ENCODE measurements at regions not wholly inside any gene's neighbourhood (a gene's known extent, or its start where the extent isn't known, plus 50 kb on each side); places are given as distances from the start of the nearest gene placed in this dataset.
"Not testable (repeated sequence)": the region's sequence is repeated elsewhere in the genome, so short reads cannot be mapped to it uniquely, and the experiment has no call there.

DNA sequence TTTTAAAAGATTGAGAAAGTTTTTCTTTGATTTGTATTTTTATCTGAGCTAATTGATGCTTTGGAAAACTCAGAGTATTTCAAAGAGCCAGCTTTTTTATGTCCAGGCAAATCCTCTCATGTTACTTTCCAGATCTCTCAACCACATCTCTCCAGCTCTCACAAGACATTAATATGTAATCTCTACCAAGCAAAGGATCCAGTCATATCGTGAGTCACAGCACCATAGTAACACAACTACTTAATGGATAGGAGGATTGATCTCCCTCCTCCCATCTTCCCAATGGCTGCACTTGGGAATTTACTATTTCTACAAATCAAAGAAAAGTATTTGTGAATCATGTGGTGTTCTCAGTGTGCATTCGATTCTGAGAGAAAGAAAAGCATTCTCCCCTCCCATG, 63.3 kb downstream of the POU4F1 start:
- Mint-ChIP-seq H3K27me3 (ENCODE audit: unreplicated experiment) (no peaks in the 10 kb centered on the region), H3K4me1 (ENCODE audit: low read depth, unreplicated experiment) (peaks cover 13% of the 10 kb centered on the region), H3K9me3 (ENCODE audit: unreplicated experiment) (no peaks in the 10 kb centered on the region), H3K27ac (ENCODE audit: unreplicated experiment) (peak overlapping the region; percentile 13), H3K36me3 (ENCODE audit: unreplicated experiment) (no peaks in the 10 kb centered on the region), H3K4me3 (ENCODE audit: unreplicated experiment) (peak overlapping the region; percentile 4)
- no peak for DNase-seq
- TF ChIP-seq, protein P1, sequence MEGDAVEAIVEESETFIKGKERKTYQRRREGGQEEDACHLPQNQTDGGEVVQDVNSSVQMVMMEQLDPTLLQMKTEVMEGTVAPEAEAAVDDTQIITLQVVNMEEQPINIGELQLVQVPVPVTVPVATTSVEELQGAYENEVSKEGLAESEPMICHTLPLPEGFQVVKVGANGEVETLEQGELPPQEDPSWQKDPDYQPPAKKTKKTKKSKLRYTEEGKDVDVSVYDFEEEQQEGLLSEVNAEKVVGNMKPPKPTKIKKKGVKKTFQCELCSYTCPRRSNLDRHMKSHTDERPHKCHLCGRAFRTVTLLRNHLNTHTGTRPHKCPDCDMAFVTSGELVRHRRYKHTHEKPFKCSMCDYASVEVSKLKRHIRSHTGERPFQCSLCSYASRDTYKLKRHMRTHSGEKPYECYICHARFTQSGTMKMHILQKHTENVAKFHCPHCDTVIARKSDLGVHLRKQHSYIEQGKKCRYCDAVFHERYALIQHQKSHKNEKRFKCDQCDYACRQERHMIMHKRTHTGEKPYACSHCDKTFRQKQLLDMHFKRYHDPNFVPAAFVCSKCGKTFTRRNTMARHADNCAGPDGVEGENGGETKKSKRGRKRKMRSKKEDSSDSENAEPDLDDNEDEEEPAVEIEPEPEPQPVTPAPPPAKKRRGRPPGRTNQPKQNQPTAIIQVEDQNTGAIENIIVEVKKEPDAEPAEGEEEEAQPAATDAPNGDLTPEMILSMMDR (IDR thresholded peaks at IDR 0.05; ENCODE audit: partially characterized antibody, unreplicated experiment) = no peak

DNA sequence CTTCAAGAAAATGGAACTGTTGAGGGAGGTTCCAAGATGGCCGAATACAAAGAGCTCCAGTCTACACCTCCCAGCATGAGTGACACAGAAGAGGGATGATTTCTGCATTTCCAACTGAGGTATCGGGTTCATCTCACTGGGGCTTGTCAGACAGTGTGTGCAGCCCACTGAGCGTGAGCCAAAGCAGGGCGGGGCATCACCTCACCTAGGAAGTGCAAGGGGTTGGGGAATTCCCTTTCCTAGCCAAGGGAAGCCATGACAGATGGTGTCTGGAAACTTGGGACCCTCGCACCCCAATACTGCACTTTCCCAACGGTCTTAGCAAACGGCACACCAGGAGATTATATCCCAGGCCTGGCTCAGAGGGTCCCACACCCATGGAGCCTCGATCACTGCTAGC, 77.3 kb downstream of the POU4F1 start:
- not testable (repeated sequence) for H3K4me3 Mint-ChIP-seq (ENCODE audit: unreplicated experiment); H3K27me3 Mint-ChIP-seq (ENCODE audit: unreplicated experiment); DNase-seq; H3K27ac Mint-ChIP-seq (ENCODE audit: unreplicated experiment); H3K9me3 Mint-ChIP-seq (ENCODE audit: unreplicated experiment); H3K4me1 Mint-ChIP-seq (ENCODE audit: low read depth, unreplicated experiment)
- peaks cover 14% of the 10 kb centered on the region for H3K36me3 Mint-ChIP-seq (ENCODE audit: unreplicated experiment)

DNA sequence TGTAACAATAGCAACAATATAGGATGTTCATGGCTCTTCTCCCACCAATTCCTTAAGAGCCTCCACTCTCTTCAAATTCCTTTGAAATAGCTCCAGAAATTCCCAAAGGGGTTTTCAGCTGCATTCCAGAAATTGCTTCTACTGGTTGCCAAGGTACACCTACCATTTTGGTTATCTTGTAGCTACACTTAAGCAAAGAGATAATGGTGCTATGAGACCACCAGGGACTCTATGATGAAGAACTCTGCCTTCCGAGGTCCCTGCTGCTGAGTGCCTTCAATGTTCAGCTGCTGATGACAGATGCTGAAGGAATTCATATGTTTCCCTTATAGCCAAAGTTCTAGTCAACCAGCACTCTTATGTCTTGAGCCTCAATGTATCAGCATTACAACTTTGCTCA, 78.4 kb downstream of the POU4F1 start:
- Mint-ChIP-seq H3K27me3 (ENCODE audit: unreplicated experiment) (peaks cover 2% of the 10 kb centered on the region), H3K36me3 (ENCODE audit: unreplicated experiment) (peaks cover 17% of the 10 kb centered on the region), H3K27ac (ENCODE audit: unreplicated experiment) (no peak overlapping the region), H3K9me3 (ENCODE audit: unreplicated experiment) (no peaks in the 10 kb centered on the region), H3K4me3 (ENCODE audit: unreplicated experiment) (no peak overlapping the region), H3K4me1 (ENCODE audit: low read depth, unreplicated experiment) (no peaks in the 10 kb centered on the region)
- TF ChIP-seq, protein P1 (IDR thresholded peaks at IDR 0.05; ENCODE audit: partially characterized antibody, unreplicated experiment) = no peak
- no peak for DNase-seq

DNA sequence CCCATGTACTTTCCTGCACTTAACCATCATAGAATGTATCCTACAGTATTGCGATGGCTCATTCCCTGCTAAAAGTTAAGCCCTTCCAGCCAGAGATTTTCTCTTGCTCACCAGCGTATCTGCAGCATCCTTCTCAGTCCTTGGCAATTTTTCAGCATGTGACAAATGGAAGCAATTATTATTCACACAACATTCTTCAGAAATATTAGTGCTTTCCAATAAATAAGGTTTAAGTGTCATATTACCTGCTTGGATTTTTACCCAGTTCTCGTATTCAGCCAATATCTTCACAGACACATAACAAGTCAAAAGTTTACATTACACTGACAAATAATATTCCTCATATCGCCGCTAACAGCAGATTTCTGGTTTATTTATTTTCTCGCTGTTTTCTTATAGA, 82.3 kb downstream of the POU4F1 start:
- Mint-ChIP-seq H3K4me1 (ENCODE audit: low read depth, unreplicated experiment) (no peaks in the 10 kb centered on the region), H3K4me3 (ENCODE audit: unreplicated experiment) (no peak overlapping the region), H3K36me3 (ENCODE audit: unreplicated experiment) (peaks cover 15% of the 10 kb centered on the region), H3K27ac (ENCODE audit: unreplicated experiment) (peak overlapping the region; percentile 45), H3K9me3 (ENCODE audit: unreplicated experiment) (no peaks in the 10 kb centered on the region), H3K27me3 (ENCODE audit: unreplicated experiment) (peaks cover 4% of the 10 kb centered on the region)
- DNase-seq = no peak
- TF ChIP-seq, protein P1 (IDR thresholded peaks at IDR 0.05; ENCODE audit: partially characterized antibody, unreplicated experiment) = no peak

DNA sequence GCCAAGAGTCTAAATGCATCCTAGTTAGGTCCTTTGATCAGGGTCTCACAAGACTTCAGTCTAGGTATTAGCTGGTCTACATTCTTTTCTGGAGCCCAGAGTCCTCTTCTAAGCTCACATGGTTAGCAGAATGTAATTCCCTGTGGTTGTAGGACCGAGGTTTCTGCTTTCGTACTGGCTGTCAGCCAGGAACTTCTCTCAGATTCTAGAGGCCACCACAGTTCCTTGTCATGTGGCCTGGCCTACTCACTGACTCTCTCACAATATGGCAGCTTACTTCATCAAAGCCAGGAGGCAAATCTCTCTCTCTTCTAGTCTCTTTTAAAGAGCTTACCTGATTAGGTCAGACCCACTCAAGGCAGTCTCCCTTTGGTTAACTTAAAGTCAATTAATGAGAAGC, 82.9 kb downstream of the POU4F1 start:
- no peak for DNase-seq
- TF ChIP-seq, protein P1 (IDR thresholded peaks at IDR 0.05; ENCODE audit: partially characterized antibody, unreplicated experiment) = no peak
- Mint-ChIP-seq H3K36me3 (ENCODE audit: unreplicated experiment) (peaks cover 8% of the 10 kb centered on the region), H3K9me3 (ENCODE audit: unreplicated experiment) (no peaks in the 10 kb centered on the region), H3K4me3 (ENCODE audit: unreplicated experiment) (no peak overlapping the region), H3K27ac (ENCODE audit: unreplicated experiment) (no peak overlapping the region), H3K27me3 (ENCODE audit: unreplicated experiment) (peaks cover 4% of the 10 kb centered on the region), H3K4me1 (ENCODE audit: low read depth, unreplicated experiment) (no peaks in the 10 kb centered on the region)

DNA sequence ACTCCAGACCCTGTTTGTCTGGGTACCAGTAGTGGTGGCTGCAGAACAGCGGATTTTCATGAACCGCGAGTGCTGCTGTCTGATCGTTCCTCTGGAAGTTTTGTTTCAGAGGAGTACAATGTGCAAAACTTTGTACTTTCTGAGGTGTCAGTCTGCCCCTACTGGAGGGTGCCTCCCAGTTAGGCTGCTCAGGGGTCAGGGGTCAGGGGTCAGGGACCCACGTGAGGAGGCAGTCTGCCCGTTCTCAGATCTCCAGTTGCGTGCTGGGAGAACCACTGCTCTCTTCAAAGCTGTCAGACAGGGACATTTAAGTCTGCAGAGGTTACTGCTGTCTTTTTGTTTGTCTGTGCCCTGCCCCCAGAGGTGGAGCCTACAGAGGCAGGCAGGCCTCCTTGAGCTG, 84.9 kb downstream of the POU4F1 start:
- not testable (repeated sequence) for H3K4me1 Mint-ChIP-seq (ENCODE audit: low read depth, unreplicated experiment); H3K27ac Mint-ChIP-seq (ENCODE audit: unreplicated experiment); H3K9me3 Mint-ChIP-seq (ENCODE audit: unreplicated experiment); H3K27me3 Mint-ChIP-seq (ENCODE audit: unreplicated experiment); DNase-seq; H3K4me3 Mint-ChIP-seq (ENCODE audit: unreplicated experiment); H3K36me3 Mint-ChIP-seq (ENCODE audit: unreplicated experiment)

Data from glutamatergic neuron (in vitro differentiated cells).